COR-L47 (cell line): ENCODE measurements at regions not wholly inside any gene's neighbourhood (a gene's known extent, or its start where the extent isn't known, plus 50 kb on each side); places are given as distances from the start of the nearest gene placed in this dataset.
"Not testable (repeated sequence)": the region's sequence is repeated elsewhere in the genome, so short reads cannot be mapped to it uniquely, and the experiment has no call there.

Experiments
- DNase-seq: peaks from one replicate; lab custom pipeline; 2025; lab: John Stamatoyannopoulos, UW

DNA sequence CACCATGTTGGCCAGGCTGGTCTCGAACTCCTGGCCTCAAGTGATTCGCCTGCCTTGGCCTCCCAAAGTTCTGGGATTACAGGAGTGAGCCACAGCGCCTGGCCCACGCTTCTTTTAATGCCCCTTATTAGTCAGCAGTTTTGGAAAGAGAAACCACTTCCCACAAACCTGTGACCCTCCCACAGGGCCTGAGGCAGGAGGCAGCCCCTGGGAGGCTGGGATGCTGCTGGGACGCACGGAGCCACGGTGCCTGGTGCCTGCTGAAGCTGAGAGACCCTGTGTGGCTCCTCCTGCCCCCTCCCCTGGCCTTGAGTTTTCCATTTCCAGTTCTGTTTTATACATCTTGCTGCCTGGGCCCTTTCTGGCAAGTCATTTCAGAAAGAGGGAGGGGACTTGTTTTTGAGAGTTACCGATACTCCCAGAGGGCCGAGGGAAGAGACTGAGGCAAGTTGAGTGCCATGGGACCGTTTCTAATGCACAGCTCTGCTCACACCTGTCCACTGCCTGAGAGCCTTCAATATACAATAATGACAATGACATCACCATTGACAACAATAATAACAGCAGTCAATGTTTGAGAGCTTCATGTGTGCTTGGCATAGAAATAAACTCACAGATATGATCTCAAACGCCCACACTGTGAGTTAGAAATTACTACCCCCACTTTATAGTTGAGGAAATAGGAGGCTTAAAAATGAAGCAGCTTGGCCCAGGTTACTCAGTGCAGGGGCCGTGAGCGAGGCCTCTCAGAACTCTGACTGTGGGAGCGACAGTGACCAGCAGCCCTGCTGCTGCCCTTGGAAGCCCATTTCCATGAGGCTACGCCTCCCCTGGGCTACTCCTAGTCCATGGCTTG, 78.1 kb upstream of the YWHAQ start:
- no peak for DNase-seq

DNA sequence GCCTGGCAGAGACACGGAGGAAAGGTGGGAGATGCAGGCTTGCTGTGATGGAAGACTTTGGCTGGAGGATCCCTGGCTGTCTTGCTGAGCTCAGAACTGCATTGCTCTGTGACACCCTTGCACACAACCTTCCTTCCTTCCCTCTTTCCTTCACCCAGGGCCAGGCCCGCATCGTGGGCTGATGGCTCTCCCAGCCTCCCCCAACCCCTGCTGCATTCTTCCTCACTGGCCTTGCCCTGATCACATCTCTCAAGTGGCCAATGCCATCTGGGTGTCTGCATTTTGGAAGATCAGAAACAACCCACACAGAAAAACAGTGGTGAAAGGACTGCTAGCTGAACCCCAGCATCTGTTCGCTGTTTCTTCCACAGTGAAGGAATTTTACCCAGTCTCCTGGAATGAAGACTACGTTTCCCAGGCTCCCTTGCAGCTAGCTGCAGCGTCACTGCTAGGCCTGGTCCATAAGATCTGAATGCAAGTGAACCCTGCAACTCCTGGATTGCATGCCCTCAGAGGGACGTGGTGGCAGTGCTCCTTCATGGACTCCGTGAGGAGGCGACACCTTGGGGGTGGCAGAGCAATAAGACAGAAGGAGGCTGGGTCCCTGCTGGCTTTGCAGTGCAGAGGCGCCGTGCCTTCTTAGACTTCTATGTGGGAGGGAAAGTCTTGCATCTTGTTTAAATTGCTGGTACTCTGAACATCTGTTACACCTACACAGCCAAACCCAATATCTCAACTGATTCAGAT, 78.9 kb upstream of the YWHAQ start:
- DNase-seq = no peak

DNA sequence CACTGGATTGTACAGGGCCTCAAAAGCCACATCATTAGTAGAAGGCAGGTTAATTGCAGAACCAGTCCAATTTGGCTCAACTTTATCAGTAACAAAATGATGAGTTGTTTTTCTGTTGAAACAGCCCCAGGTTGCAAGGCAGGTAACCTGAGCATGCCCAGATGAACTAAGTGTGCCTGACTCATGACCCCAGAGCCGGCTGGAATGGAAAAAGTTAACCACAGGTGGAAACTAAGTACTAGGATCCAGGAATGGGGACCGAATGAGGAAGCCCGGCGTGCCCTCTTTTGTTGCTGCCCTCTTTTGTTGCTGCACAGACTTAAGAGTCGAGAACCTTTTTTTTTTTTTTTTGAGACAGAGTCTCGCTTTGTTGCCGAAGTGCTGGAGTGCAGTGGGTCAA, 79.5 kb upstream of the YWHAQ start:
- DNase-seq = no peak

- no peak for DNase-seq
Measured at GRCh38 chr2:9712263-9712662, 81.5 kb upstream of the YWHAQ start.

- no peak for DNase-seq
Measured at GRCh38 chr2:9714630-9715214, 83.9 kb upstream of the YWHAQ start.

- DNase-seq = no peak
Measured at GRCh38 chr2:9715238-9715637, 84.4 kb upstream of the YWHAQ start.

- DNase-seq = no peak
Measured at GRCh38 chr2:9717886-9718451, 87.2 kb upstream of the YWHAQ start.

GRCh38 chr2:9720352-9721093, 89.7 kb upstream of the YWHAQ start:
- no peak for DNase-seq

DNA sequence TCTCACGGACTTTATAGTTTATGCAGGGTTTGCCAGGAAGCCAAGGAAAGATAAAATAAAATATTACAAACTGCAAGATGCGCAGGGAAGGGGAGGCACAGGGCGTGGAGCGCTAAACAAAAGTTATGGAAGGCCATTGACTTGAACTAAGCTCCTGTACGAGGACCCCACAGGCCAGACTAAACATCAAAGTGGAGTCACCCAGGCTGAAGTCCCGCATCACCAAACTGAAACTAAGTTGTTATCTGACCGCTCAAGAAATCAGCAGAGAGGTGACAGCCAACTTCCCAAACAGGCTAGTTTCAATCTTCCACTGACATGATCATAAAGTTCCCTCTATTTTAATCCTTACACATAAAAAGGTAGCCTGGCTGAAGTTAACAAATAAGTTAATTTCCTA, 90.5 kb upstream of the YWHAQ start:
- no peak for DNase-seq

DNA sequence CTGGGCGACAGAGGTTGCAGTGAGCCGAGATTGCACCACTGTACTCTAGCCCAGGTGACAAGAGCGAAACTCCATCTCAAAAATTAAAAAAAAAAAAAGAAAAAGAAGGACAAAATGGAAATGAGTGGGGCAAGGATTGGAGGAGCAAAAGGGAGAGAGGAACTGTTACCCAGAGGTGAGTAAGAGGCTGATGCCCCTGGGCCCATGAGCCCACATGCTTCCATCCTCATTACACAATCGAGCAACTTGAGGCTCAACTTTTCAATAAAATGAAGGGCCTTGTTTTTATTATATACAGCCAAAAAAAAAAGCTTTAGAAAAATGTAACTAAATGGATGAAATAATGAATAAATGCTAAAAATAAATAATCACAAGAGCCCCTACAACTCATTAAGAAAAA, 91.7 kb upstream of the YWHAQ start:
- DNase-seq = no peak

GRCh38 chr2:9724565-9724964, 93.8 kb upstream of the YWHAQ start:
- DNase-seq = no peak

DNA sequence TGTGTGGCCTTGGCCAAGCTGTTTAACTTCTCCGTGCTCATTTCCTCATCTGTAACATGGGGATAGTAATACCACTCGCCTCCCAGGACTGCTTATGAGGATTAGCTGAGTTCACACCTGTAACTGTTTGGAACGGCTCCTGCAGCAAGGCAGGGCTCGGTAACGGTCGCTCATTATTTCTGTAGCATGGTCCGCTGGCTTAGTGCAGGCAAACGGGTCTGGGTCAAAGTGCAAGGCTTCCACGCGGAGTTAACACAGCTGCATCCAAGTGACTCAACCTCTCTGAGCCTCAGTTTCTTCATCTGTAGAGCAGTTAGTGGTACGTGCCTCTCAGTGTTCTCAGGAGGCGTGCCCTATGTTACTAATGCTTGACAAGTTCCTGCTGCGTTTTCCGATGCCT, 94.3 kb upstream of the YWHAQ start:
- no peak for DNase-seq

DNA sequence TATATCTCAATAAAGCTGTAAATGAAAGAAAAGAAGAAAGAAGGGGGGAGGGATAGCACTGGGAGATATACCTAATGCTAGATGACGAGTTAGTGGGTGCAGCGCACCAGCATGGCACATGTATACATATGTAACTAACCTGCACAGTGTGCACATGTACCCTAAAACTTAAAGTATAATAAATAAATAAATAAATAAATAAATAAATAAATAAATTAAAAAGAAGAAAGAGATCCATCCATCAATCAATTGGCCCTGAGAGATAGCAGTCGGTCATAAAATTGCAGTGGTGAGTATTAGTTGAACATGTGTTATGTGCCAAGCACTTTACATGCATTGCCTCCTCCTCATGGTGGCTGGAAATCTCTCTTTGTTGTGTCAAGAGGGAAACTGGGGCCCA, 95.2 kb upstream of the YWHAQ start:
- DNase-seq = not testable (repeated sequence)

DNA sequence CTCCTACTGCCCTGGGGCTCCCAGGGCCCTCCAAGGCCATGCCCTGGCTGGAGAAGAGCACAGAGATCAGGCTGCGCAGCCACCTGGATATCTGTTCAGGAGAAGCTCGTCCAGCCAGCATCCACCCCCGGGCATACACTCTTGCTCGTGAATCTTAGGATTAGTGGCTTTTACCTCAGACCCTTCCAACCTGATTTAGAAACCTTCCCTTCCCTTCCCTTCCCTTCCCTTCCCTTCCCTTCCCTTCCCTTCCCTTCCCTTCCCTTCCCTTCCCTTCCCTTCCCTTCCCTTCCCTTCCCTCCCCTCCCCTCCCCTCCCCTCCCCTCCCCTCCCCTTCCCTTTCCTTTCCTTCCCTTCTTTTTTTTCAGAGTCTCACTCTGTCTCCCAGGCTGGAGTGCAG, 99.7 kb upstream of the YWHAQ start:
- not testable (repeated sequence) for DNase-seq

- no peak for DNase-seq
Measured at GRCh38 chr2:9732824-9733223, 102.0 kb upstream of the YWHAQ start.

GRCh38 chr2:9734308-9734707, 103.5 kb upstream of the YWHAQ start:
- DNase-seq = no peak

GRCh38 chr2:9735335-9735734, 104.5 kb upstream of the YWHAQ start:
- no peak for DNase-seq

- DNase-seq = no peak
Measured at GRCh38 chr2:9736021-9736420, 105.2 kb upstream of the YWHAQ start.

- DNase-seq = no peak
Measured at GRCh38 chr2:9737053-9737875, 106.0 kb upstream of the TAF1B start.

GRCh38 chr2:9738062-9738461, 105.2 kb upstream of the TAF1B start:
- DNase-seq = no peak
